ENCODE measurements at regions not wholly inside any gene's neighbourhood (a gene's known extent, or its start where the extent isn't known, plus 50 kb on each side); places are given as distances from the start of the nearest gene placed in this dataset.

DNA sequence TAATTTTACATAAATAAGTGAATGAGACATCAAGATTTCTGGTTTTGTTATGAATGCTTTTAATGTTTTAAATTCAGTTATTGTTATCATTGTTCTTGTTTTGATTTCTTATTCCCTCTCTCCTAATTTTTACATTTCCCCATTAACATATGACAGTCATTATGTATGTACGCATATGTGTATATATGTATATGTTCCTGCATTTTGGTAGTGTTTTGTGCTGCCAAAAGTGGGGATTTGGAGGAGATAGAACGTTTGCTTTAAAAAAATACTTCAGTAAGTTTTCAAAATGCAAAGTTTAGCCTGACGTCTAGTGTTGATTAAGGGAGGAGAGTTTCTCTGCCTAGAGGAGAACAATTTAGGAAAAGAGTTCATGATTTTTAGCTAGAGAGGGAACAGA, 385.2 kb downstream of the EPHA4 start:
- no peak for DNase-seq (ENCODE audit: low spot score)
- H3K27me3 ChIP-seq (ENCODE audit: control insufficient read depth in 1 of 2, insufficient read depth in 2 of 2, low read length in 2 of 2): no peaks in the 10 kb centered on the region
- H3K79me2 ChIP-seq (ENCODE audit: insufficient read depth, low read length): no peaks in the 10 kb centered on the region
- H3K27ac ChIP-seq (ENCODE audit: extremely low read length, insufficient read depth, low read length): no peak overlapping the region
- no peak overlapping the region for H3K4me2 ChIP-seq (ENCODE audit: low read depth, low read length)
- intact Hi-C loops (cut with micrococcal nuclease; ENCODE audit: unreplicated experiment) (no loop called here), in situ Hi-C loops (cut with HindIII; ENCODE audit: extremely low pct_ligation_motif_present, low pct_unique_long_range_greater_than_20kb) (no loop called here)
- H3K9ac ChIP-seq (ENCODE audit: insufficient read depth, low read depth, low read length): no peak overlapping the region
- H3K9me3 ChIP-seq (ENCODE audit: low read length): peaks cover 5% of the 10 kb centered on the region; the same call in 1 of the 2 replicates
- ChIA-PET POLR2A (no interaction called here), CTCF (ENCODE audit: low intra/inter-chr PET ratio, low total read pairs) (no interaction called here)
- H2AFZ ChIP-seq (ENCODE audit: low read length): no peak overlapping the region
- H4K20me1 ChIP-seq (ENCODE audit: insufficient read depth, low read length): no peaks in the 10 kb centered on the region
- WGBS (ENCODE audit: low lambda C conversion rate): 23% methylated on average over 3 of the region's 3 CpGs
- no peak for TF ChIP-seq TCF12 (IDR thresholded peaks at IDR 0.05)
- TF ChIP-seq TCF12 (CRISPR knock-in tag; IDR thresholded peaks at IDR 0.05): no peak
- no peak for TF ChIP-seq ELF4 (CRISPR knock-in tag; IDR thresholded peaks at IDR 0.05; ENCODE audit: borderline replicate concordance)
- no peak for TF ChIP-seq ZBTB8A (CRISPR knock-in tag; IDR thresholded peaks at IDR 0.05; ENCODE audit: borderline replicate concordance, low read depth)
- TF ChIP-seq SNRNP70 (IDR thresholded peaks at IDR 0.05; ENCODE audit: low read depth, low read length): no peak
- TF ChIP-seq, protein P1, sequence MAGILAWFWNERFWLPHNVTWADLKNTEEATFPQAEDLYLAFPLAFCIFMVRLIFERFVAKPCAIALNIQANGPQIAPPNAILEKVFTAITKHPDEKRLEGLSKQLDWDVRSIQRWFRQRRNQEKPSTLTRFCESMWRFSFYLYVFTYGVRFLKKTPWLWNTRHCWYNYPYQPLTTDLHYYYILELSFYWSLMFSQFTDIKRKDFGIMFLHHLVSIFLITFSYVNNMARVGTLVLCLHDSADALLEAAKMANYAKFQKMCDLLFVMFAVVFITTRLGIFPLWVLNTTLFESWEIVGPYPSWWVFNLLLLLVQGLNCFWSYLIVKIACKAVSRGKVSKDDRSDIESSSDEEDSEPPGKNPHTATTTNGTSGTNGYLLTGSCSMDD (CRISPR knock-in tag; IDR thresholded peaks at IDR 0.05): no peak
- no peak for TF ChIP-seq AHR (CRISPR knock-in tag; IDR thresholded peaks at IDR 0.05)
- no peak for TF ChIP-seq ZNF296 (CRISPR knock-in tag; conservative IDR thresholded peaks at IDR 0.05)
- TF ChIP-seq, protein P2, sequence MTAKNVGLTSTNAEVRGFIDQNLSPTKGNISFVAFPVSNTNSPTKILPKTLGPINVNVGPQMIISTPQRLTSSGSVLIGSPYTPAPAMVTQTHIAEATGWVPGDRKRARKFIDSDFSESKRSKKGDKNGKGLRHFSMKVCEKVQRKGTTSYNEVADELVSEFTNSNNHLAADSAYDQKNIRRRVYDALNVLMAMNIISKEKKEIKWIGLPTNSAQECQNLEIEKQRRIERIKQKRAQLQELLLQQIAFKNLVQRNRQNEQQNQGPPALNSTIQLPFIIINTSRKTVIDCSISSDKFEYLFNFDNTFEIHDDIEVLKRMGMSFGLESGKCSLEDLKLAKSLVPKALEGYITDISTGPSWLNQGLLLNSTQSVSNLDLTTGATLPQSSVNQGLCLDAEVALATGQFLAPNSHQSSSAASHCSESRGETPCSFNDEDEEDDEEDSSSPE (CRISPR knock-in tag; IDR thresholded peaks at IDR 0.05): no peak
- no TSS peak for BruUV-seq (replicated peaks)
- H3K4me3 ChIP-seq (replicated peaks in 1 of 3; ENCODE audit: insufficient read depth in 1 of 3, low read depth in 2 of 3, low read length in 3 of 3): no peak overlapping the region
- H3K4me1 ChIP-seq (ENCODE audit: insufficient read depth, low read length): no peaks in the 10 kb centered on the region
- FAIRE-seq: no peak
- H3K36me3 ChIP-seq (replicated peaks in 1 of 2; ENCODE audit: control insufficient read depth in 1 of 2, insufficient read depth in 2 of 2, low read length in 2 of 2): no peaks in the 10 kb centered on the region
- ATAC-seq: no peak
